NCI-H2227 (cell line): ENCODE measurements at regions not wholly inside any gene's neighbourhood (a gene's known extent, or its start where the extent isn't known, plus 50 kb on each side); places are given as distances from the start of the nearest gene placed in this dataset.

Experiments used
- DNase-seq: peaks from one replicate; lab custom pipeline; 2025; ENCODE audit not compliant: unreplicated experiment; lab: John Stamatoyannopoulos, UW

DNA sequence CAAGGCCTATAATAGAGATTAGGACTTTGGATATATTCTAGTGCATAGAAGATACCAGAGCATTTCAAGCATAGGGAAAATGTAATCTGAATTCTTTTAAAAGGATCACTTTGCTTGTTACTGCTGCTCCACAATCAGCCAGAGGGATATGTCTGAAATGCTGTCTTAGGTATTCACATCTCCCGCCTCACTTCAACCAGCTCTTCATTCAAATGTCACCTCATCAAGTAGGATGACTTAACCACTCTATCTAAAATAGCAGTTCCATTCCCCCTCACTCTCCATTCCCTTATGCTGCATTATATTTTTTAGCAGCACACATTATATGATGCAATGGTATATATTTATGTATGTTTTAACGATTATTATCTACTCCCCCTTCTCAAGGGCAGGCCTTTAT, 500.3 kb upstream of the GRIA1 start:
- no peak for DNase-seq

DNA sequence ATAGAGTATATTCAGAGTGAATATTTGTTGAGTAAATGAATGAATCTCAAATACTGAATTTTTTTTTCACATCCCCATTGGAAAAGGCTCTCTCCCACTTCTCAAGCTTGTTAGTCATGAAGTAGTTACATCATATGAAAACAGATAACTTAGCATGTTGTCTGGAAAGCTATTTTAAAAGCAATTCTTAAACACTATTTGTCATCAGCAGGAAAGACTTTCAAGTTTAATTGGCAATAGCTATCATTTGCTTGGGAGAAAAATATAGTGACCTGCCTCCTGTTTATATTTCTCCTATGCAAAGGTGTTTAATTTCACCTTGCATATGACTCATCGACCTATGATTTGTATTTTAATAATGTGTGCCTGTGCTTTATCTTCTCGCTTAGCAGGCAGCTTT, 499.8 kb upstream of the GRIA1 start:
- DNase-seq, result no peak

DNA sequence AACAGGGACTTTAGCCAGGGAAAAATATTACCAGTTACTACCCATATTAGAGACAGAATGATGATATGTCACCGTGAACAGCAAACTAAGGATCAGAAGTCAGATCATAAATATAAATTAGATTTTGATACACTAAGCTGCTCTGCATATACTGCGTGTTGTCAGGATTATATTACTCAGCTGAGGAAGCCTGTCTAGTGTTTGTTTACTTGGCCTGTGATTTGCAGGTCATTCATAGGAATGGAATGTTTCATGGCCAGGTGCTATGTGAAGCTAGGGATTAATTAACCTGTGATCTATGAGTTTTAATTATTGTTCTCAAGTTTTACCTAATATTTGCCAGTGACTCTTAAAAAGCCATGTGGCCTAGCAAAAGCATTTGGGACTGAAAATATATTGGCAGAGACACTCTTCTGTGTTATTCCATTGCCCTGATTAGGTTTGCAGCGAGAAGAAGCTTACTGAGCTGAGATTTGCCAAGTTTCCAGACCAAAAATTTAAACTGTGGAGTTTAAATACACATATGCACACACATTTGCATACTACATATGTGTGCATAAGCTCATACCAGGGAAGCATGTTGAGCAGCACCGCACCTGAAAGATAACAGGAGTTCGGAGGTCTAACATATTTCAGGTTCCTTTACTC, 496.3 kb upstream of the GRIA1 start:
- DNase-seq, result no peak

DNA sequence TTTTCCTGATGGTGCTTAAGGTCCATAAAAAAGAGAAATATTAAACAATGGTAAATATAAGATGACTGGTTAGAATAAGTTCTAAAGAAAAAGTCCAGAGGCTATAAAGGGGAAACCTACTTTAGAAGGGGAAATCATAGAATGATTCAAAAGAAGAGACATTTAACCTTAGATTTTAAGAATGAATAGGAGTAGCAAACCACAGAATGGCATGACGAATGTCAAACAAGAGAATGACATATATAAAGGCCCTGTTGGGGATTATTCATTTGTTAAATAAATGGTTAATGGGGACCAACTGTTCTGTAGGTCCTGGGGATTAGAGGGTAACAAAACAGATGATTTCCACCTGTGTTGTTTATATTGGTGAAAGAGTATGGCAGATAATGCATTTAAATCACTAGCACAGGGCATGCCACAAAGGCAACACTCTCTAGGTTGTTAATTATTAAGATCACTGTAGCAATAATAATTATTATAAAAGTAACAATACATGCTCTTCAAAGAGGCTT, 495.2 kb upstream of the GRIA1 start:
- no peak for DNase-seq

DNA sequence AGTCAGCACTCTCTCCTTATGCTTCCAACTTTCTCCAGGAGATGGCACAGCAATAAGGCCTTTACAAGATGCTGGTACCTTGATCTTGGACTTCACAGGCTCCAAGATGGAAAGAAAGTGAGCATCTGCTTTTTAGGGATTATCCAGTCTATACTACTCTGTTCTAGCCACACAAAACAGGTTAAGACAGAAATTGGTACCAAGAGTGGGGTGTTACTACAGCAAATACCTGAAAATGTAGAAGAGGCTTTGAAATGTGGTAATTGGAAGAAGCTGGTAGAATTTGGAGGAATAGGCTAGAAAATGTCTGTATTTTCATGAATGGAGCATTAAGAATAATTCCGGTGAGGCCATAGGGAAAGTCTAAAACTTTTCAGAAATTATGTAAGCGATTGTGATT, 484.8 kb upstream of the GRIA1 start:
- no peak for DNase-seq

DNA sequence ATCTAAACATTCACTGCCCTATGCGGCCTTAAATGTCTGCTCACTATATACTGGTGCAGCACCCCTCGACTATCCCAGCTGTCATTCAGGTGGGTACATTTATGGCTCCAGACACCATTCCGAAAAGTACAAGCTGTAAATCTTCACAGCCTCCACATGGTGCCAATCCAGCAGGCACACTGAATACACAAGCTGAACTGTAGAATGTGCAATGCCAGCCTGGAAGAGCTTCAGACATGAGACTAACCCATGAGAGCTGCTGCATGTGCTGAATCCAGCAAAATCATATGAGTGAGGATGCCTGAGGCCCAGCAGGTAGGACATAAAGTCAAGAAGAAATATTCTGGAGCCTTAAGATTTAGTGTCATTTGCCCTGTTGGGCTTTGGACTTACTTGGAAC, 483.8 kb upstream of the GRIA1 start:
- DNase-seq, result no peak

DNA sequence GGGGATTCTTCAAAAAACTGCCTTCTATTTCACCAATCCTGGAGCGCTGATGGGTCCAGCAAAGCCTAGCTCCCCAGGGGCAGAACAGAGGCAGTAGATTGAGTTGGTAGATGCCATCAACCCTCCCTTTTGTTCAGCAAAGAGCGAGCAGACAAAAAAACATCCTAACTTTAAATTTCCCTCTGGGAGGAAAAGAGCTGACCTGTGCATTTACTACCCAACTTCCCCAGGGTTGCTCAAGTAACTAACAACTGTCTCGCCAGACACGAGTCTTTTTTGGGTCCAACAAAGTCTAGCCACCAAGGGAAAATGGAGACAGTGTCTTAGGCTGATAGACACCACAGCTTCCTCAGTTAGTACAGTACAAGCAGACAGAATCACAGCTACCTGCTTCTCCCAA, 476.3 kb upstream of the GRIA1 start:
- no peak for DNase-seq

DNA sequence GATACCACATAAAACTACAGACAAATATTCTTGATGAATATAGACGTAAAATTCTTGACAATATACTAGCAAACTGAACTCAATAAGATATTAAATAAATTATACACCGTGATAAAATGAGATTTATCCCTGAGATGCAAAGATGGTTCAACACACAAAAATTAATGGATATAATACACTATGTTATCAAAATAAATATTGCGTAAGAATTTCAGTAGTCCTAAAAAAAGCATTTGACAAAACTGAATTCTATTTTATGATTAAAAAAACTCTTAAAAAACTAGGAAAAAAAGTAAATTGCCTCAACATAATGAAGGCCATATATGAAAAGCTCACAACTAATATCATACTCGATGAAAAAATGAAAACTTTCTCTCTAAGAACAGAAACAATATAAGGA, 472.3 kb upstream of the GRIA1 start:
- no peak for DNase-seq

DNA sequence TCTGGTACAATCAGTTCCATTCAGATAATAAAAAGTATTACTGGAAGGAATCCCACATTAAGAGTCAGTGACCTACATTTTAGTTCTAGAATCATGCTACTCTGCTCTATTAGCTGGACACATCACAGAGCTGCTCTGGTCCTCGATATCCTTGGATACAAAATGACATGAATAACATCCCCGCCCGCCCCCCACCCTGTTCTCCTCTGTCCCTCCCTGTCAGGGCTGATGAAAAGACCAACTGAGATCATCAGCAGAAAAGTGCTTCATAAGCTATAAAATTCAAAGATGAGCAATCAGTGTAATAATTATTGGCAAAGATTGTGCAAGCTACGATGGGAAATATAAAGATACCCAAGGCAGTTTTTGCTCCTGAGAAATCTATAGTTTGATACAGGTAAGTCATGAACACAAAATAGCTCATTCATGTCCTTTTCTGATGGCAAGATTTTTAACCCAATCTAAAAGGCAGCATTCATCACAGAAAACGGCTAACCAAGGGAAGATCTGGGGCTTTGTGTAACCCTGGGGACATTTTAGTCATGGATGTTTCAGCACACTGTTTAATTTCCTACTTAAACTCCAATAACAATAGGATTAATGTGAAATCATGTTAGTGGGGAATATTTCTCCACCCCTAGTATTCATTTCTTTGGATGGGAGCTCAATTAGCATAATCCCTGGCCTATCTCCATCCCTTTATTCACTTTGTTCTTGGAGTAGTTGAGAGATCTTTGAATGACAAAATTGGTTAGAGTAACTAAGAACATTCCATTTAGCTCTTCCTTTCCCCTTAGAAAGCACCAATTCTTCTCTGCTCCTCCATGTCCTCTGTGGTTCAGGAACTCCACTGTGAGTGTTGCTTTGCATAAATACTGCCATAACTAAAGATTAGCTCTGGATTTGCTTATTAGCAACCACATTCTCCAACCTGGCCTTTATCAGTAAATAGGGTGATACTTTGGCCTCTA, 459.4 kb upstream of the GRIA1 start:
- DNase-seq, result no peak

DNA sequence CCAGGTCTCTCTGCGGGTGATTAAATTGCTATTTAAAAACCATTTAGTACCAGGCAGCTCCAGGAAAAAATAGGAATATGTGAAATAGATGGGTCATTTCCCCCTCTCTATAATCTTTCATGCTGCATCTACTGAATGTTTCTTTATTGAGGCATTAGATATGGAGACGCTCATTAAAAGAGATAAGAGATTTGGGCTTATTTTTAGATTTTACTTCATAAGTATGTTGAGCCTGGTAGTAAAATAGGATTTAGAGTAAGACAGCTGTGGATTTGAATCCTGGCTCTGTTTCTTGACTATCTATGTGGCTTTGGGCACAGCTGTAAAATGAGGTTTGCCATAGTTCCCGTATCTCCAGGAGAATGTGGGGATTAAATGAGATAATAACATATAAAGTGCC, 451.0 kb upstream of the GRIA1 start:
- DNase-seq, result no peak

DNA sequence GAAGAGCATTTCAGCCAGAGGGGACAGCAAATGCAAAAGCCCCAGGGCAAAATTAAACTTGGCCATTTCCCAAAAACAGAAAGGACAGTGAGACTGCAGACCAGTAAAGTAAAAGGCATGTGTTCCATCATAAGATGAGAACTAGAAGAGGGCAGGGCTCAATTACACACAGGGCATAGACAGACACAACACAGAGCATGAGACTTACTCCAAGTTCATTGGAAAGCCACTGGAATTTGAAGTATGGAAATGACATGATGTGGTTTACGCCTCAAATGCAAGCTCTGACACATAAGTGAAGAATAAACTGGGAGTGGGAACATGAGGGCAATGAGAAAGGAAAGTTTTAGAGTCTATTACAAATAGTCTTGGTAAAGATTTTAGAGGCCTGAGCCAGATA, 446.6 kb upstream of the GRIA1 start:
- no peak for DNase-seq

DNA sequence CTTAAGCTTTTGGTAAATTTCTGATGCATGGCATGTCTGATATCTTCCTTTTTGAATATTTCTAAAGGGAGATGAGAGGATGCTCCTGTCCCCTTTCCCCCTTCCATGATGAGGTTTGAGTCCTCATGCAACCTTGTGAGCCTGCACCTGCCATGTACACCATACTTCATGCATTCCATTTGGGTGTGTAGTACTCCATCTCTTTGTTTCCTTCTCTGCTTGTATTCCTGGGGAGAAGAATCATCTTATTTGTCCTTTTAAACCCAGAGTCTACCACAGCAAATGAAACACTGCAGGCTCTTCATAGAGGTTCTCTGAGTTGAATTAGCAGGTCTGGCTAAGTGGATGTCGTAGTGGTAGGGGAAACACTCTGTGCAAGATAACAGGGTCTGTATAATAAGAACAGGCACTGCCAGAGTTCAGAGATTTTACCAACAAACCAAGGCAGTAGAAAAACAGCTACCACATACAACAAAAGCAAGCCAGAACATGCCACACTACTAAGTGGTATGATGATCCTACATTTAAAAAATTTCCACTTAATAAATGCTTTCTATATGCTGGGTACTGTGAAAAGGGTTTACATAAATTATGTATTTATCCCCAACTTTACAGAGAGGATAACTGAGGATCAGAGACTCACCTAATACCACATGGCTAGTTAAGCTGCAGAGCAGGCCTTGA, 439.8 kb upstream of the GRIA1 start:
- no peak for DNase-seq

DNA sequence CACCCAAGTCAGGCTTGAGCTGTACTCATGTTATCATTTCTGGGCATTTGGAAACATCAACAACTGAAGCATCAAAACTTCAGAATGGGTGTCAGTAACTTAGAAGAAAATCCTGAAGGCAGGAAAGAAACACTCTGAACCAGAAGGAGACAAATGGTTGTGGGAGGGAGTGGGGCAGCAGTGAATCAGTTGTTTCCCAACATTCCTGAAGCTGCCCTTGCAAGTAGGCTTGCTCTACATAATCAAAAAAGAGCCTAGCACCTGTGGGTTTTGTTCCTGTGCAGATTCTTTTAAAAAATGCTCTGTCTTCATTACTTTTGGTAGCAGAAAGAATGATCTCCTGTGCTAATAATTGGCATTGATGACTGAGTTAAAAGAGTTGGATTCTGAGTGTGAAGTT, 424.2 kb upstream of the GRIA1 start:
- DNase-seq, result no peak

DNA sequence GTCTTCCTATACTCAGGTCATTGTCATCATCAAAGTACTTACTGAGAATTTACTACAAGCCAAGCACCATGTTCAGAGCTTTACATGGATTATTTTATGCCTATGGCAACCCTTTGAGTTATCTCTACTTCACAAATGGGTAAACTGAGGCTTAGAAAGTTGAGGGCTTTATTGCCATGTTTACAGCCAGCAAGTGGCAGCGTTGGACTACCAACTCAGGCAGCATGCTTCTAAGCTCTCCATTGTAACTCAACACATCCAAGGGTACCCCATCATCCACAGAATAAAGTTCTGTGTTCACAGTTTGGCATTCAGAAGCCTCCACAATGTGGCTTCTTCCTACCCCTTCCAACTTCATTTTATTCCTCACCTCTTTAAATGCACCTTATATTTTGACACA, 422.6 kb upstream of the GRIA1 start:
- DNase-seq, result no peak

DNA sequence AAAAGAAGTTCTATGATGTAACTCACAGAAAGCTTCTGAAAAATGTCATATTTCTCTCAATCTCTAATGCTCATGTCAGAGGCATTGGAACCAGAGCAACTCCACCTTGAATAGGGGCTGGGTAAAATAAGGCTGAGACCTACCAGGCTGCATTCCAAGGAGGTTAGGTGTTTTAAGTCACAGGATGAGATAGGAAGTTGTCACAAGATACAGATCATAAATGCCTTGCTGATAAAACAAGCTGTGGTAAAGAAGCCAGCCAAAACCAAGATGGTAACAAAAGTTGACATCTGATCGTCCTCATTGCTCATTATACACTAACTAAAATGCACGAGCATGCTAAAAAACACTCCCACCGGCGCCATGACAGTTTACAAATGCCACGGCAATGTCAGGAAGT, 411.1 kb upstream of the GRIA1 start:
- no peak for DNase-seq

DNA sequence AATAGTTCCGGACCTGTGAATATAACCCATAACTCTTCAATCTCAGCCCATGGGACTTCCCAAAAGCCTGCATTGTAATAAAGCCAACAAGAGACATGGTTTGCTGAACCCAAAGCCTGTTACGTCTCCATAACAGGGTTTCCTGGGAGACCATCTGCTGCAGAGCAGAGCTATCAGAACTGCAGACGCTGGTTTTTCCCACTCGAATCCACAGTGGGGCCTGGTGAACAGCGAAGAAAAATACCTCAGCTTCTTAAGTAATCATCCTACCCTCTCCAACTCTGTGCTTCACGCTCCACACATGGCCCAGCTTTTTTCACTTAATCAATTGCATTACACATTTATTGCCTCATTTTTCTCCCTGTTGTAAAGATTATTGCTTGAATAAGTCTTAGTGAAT, 409.5 kb upstream of the GRIA1 start:
- no peak for DNase-seq

DNA sequence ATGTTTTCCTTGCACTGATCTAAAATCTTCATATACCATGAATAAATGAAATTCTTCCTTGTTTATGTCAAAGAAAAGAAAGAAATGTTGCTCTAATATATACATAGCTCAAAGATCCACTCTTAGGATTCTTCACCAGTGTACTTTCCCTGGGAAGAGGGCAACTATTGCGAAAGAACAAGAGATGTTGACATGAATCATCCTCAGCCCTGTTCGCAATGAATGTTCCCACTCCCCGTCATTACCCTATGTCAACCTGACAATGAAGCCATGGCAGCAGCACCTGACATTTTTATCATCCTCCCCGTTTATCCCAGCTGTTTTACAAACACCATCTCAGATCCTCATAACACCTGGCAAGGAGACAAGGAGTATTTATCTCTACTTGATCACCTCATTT, 409.1 kb upstream of the GRIA1 start:
- DNase-seq, result no peak

DNA sequence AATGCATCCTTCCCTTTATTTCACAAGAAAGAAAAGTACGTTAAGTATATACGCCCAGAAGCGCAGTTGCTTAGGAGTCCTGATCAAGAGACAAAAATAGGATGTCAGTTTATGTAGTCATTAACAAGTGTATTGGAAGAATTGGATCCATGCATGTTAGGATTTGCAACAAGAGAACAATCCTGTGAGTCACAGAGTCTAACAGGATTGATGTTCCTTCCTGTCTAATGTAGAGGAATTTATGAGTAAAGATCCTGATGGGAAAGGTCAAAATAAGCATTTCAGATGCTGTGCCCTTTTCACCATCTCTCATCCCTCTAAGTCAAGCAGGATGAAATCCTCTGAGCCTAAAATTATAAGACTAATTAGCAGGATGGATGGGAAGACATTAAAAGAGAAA, 406.0 kb upstream of the GRIA1 start:
- DNase-seq, result no peak

DNA sequence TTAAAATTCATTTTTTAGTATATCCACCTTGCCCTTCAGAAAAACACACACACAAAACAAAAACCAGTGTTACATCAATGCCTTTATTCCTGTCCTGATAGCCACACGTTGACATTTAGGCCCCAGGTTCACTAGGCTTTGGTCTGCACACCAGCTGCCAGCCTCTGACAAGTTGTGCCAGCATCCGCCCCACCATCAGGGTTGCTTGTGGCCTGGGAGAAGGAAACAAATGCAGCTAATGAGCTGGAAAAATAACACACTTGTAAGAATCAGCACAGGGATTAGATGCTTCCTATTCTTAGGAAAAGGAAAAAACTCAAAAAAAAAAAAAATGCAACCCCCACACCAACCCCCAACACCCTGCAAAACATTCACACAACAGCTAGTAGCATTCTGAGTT, 404.0 kb upstream of the GRIA1 start:
- DNase-seq, result no peak

DNA sequence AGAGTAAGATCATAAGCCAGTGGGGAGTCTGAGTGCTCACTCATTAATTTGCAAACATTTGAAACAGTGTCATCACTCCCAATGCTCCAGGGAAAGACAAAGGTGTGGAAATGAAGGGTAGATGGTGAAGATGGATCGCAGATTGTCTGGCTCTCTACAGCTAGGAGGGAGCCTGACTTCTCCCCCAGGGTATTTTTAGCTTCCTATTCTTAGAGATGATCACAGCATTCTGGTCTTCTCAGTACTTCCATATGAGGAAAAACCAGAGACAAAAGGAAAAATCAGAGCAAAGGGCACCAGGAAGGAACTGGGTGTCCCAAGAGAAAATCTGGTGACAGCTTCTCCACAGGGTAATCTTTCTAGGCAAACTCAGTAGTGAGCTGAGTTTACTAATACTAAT, 401.9 kb upstream of the GRIA1 start:
- no peak for DNase-seq

DNA sequence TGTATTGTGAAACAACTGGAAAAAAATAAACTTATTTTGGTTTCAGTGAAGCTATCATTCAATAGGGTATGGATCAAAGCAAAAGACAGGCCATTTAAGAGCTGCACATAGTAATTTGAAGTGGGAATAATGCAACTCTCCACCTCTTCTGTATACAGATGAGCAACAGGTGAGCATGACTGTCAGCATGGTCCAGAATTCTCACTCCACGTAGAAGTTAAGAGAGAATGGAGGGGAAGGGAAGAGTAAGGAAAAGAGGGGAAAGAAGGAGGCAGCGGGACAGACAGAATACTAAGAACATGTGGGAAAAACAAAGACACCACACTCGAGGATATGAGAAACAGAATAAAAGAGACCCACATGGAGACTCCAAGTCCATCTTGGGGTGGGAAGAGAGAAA, 396.1 kb upstream of the GRIA1 start:
- no peak for DNase-seq

DNA sequence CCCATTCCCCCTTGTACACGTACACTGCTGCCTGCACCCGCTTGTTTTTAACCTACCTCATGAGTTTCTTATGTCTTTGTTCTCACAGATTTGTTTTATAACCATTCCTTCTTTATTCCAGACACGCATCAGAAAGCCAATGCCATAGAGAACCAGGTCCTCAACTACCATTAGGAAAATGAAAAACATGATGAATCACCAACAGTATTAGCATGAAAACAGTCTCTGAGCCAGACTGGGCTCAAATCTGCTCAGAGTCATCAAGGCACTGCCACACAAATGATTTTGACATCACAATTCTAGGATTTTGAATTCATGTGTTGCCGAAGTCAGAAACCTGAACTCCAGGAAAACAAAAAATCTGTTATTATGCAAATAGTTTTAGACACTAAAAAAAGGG, 394.1 kb upstream of the GRIA1 start:
- DNase-seq, result no peak
